NCI-H446 (cell line): ENCODE measurements at regions not wholly inside any gene's neighbourhood (a gene's known extent, or its start where the extent isn't known, plus 50 kb on each side); places are given as distances from the start of the nearest gene placed in this dataset.
"Not testable (repeated sequence)": the region's sequence is repeated elsewhere in the genome, so short reads cannot be mapped to it uniquely, and the experiment has no call there.

Source experiments
- DNase-seq, 2 experiments: peaks; one replicate each; lab custom pipeline; 2025; lab: John Stamatoyannopoulos, UW

DNA sequence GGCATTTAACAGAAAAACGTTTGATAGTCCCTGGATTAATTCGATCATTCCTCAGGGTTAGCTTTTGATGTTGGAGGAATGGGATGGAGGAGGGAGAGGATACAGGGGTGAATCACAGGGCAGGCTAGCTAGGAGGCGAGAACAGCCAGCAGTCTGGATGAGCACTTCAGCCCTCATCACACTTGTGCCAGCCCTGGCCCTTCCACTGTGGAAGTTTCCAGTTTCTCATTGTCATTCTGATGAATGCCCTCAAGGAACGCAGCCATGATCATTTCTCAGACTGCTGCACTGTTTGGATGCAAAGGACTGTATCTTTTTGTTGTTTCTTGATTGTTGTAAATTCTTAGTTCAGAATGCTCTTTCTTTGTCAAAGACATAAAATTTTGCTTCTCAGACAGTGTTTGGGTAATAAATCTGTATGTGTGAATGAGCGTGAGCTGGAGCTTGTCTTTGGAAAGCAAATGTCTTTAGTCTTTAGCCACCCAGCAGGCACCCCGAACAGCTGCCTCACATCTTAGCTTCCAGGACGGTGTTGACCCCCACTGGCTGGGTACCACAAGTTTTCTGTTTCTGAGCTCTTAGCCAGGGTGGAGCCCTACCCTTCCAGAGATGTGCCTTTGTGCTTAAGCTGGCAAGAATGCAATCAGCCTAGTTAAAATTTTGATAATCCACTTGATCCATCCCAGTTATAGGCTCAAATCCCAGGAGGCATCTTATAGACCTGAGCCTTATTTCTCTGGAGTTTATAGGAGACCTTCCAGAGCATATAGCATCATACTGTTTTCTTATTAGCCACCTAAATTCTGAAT is 121.1 kb downstream of the PDCD6IP start:
- no peak for DNase-seq

DNA sequence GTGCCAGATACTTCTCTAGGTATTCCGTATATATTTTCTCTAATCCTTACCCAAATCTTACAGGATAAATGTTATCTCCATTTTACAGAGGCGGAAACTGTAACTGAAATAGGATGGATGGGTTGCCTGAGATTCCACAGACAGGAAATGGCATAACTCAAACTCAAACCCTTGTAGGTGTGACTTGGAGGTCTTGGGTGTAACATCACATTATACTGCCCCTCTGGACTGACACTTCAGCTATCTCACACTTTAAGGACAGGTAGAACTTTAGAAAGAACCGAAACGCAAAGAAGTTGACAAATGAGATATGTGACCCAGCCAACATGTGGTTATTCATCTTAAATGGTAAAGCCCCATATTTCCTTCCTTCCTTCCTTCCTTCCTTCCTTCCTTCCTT is 122.1 kb downstream of the PDCD6IP start:
- no peak for DNase-seq

DNA sequence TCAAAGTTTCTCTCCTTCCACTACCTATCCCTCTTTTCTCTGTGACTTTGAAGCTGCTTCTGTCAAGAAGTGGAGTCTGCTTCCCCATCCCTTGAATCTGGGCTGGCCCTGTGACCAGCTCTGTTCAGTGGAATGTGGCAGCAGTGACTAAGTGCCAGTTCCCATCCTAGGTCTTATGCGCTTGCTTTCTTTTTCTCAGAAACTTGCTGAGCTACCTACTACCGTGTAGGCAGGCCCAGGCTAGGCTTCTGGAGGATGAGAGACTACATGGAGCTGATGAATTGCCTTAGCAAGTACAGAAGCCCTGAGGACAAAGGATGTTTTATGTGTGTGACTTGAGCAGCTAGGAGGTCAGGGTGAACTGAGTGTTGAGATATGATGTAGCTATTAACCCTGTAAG is 123.2 kb downstream of the PDCD6IP start:
- DNase-seq, result no peak

DNA sequence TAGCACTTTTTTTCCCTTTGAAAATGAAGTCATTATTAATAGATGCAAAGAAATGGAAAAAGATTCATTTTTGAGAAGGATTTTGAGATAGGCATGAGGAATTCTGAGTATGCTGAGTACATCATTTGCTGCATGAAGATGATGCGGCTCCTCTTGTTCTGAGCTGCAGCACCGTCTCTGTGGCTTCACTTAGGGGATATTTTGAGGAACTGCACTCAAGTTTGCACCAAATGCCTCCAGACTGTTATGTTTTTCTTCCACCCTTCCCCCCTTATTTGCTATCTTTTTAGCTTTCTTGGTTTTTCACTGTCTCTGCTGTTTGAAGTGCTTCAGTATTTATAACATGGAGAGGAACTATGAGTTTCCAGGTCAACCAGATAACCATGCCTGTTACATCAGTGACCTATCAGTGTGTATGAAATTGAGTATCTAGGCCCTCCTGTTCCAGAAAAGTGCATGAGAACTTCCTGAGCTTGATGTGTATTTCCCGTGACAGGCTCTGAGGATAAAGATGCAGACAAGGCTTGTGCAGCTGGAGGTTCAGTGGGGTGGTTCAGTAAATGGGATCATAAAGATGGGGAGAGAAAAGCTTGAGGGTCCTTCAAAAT is 128.7 kb downstream of the PDCD6IP start:
- no peak for DNase-seq

DNA sequence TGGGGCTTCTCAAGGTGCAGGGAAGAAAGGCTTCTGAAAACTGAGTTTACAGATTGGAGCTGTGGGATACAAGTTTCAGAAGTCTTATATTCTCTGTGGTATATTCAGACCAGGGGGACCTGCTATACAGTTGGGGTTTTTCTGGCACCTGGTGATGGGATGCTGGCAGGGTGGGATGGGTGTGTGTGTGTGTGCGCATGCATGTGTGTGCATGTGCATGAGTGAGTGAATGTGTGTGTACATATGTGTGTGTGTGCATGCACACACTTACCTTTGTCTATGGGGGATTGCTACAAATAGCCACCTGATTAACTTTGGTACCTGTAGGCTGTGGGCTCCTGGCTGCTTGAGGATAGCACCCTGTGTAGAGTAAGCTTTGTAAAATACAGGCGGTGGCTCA is 131.4 kb downstream of the PDCD6IP start:
- no peak for DNase-seq

DNA sequence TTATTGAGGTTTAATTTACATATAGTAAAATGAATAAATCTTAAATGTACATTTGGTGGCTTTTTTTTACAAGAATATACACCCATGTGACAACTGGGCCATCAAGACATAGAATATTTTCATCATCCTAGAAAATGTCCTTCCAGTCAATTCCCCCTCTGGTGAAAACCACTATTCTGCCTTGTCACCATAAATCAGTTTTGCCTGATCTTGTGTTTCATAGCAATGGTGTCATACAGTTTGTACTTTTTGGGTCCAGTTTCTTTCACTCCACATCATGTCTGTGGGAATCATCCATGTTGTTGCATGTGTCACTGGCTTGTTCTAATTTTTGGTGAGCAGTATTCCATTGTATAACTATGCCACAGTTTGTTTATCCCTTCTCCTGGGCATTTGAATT is 133.1 kb downstream of the PDCD6IP start:
- DNase-seq, result no peak

DNA sequence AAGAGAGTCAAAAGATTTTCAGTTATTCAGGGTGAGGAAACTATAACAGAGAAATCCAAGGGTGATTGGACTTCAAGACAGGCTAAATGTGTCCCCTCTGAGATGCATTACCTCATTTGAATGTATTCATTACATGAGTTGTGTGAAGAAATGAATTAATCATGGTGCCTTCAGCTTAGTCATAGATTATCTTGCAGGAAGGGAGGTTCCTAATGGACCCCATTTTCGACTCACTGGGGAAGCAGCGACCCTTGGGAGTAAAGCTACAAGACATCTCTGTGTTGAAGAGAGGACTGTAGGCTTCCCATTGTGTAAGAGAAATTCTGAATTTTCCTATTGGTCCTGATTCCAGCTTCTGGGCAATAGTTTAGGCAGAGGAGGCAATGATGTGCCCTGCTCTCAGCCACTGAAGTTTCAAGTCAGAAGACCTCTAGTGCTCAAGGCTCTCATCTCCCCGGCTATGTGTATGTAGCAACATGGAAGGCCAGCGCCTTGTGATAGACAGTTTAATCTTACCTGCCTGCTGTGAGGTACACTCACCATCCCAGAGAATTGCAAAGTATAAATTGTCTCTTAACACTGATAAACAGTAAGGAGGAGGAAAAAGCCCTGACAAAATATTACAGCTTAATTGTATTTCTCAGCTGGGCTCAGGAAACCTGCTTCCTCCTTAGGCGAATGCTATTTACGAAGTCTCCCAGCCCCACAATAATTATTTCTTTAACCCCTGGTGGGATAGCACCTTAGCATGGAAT is 133.8 kb downstream of the PDCD6IP start:
- DNase-seq, result no peak

DNA sequence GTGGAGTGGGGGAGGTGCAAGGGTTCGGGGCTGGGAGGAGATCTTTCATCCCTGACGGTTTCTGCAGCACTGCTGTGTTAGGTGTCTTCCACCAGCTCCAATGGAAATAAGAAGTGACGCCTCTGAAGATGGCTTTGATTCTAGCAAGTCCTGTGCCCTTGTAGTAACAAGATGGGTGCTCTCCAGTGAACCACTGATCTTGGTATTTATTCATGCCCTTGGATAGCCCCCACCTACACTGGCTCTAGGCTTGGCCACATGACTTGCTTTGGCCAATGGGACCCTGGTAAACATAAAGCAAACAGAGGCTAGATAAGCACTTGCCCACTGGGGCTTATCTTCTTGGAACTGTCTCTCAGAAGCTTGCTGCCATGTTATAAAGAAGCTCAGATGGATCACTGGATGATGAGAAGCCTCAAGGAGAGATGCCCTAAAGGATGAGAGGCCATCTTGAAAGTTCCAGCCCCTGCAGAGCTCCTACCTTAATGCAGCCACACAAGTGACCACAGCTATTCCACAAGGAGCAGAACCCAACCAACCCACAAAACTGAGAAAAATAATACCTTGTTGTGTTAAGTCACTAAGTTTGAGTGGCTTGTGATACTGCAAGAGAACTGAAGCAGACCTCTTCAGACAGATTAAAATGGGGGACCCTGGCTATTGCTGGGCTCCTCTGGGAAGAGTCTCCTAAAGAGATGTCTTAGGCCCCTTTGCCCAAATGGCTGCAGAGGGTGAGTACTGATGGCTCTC is 137.9 kb downstream of the PDCD6IP start:
- DNase-seq, result no peak

DNA sequence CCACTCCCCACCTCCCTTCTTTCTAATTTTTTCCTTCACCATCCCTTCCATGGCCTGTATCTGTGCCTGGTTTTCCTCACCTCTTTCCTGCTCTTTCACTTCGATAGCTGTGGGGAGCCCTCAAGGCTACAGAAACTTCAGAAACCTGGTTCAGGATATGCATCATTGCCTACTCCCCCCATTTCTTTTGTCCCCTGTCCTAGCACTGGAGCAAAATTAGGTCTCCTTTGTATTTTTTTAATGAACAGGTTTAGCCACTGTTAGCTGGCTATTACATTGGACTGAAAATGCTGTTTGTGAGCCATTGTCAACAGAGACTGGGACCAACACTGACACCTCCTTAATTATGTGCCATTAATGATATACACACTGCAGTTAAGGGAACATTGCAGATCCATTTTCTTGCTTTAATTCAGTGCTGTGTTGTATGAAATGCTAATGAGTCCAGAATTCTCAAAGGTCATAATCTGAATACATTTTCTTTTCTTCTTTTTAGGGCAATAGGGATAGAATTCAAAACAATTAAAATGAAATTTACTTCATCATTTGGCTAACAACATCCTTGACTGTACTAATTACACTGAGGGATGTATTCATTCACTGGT is 138.6 kb downstream of the PDCD6IP start:
- DNase-seq, result no peak

DNA sequence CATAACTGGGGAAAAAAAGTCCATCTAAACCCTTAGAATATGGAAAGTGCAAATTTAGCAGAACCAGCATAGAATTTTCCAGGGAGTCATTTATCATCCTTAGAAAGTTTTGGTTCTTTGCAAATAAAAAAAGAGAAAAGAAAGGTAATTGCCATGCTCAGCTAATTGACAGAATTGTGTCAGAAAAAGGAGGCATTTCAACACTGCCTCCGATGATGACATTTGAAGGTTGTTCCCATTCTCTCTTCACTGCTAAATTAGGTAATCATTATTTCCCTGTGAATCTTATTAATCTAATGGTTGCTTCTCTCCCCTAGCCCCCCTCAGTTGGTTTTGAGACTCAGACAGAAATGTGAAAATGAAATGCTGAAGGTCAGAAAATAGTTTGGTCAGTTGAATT is 139.2 kb downstream of the PDCD6IP start:
- no peak for DNase-seq

DNA sequence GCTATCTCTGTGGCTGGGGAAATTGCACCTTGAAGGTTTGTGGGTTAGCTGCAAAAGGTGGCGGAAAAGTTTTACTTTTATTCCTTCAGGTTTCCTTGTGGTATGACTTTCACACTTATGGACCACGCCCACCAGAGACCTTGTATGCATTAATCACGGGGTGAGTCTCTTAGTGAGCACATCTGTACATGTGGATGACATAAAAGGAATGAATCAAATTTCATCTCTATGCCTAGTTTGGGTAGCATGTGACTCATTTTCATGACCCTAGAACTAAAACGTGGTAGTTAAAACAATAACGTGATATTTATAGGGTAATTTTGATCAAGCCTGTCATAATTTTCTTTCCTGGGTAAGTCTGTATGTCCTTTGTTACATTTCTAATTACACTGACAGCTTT is 141.7 kb downstream of the PDCD6IP start:
- DNase-seq, result no peak

DNA sequence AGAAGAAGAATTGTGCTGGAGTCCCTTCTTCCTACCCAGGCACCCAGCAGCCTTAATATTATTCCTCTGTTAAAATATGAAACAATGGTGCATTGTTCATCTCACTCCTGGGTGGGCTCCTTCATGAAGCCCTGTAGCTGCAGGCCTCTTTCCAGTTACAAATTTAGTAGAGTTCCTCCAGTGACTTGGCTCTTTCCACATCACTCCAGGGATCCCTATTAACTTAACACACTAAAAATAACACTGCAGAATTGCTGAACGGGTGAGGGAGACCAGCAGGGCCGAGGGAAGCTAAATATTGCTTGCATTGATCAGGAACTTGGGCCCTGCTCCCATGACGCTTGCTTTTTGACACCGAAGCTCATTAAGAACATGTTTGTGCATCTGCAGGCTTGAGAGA is 142.3 kb downstream of the PDCD6IP start:
- DNase-seq, result no peak

DNA sequence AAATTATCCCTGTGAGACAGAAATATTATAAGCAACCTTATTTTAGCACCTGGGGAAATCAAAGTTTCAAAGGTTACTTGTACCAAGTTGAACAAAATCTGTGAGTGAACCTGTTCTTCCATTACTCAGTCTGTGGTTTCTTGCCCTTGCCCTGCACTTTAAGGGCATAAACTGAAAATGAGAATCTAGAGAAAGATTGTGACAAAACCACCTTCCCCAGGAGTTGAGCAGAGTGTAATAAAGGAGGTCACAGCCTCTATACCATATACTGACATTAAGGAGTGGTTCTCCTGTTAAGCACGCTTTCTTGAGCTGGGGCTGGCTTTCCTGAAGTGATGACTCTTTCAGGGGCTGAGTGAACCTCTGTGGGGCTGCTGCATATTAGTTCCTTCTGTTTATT is 143.4 kb downstream of the PDCD6IP start:
- DNase-seq, result no peak

DNA sequence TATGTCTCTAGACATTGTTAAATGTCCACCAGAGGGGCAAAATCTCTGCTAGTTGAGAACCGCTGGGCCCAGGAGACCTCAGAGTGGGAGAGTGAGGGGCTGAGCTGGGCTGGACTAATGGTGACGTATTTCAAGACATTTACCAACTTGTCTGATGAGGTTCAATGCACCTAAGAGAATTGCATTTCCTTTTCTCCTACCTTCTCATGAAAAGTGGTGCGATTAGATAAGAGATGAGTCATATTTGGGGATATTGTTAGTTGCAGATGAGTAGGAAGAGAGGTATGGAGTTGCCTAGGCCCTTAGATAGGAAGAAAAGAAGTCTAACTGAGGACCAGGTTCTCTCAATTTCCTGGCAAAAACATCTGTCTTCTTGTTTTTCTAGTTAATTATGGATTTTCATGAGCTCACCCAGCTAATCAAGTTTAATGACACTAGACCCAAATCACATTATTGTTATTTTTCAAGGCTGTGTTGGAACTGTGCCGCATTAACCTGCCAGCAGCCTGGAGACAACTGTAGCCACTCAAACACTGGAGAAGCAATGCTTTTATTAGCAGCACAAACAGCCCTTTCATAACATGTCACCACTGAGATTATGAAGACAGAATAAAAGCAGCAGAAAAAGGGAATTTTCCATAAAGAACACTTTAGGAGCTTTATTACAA is 144.2 kb downstream of the PDCD6IP start:
- no peak for DNase-seq

DNA sequence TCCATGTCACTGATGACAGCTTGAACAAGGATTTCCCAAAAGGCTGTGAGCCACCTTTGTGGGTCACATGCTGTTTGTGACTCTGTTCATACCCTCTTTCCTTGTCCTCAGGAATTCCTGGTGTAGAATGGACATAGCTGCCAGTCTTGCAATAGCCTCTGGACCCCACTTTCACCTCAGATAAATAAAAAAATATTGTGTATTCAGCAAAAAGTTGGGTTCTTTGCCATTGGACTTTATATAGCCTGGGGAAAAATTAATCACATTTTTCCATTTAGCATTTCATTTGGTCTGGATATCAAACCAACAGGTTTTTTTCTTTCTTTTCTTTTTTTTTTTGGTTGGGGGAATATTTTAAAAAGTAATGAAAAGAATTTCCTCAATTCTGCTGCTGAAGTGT is 144.8 kb downstream of the PDCD6IP start:
- no peak for DNase-seq

DNA sequence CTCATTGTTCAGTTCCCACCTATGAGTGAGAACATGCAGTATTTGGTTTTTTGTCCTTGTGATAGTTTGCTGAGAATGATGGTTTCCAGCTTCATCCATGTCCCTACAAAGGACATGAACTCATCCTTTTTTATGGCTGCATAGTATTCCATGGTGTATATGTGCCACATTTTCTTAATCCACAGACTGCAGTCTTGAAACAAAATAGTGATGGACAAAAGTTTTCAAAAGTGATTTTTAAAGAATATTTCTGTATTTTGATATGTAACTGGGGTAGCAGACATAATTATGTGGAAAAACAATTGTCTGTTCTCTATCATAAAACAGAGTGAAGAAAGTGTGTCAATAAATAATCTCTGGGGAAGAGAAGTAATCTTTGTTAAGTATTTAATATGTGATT is 148.2 kb downstream of the PDCD6IP start:
- DNase-seq, result not testable (repeated sequence)

DNA sequence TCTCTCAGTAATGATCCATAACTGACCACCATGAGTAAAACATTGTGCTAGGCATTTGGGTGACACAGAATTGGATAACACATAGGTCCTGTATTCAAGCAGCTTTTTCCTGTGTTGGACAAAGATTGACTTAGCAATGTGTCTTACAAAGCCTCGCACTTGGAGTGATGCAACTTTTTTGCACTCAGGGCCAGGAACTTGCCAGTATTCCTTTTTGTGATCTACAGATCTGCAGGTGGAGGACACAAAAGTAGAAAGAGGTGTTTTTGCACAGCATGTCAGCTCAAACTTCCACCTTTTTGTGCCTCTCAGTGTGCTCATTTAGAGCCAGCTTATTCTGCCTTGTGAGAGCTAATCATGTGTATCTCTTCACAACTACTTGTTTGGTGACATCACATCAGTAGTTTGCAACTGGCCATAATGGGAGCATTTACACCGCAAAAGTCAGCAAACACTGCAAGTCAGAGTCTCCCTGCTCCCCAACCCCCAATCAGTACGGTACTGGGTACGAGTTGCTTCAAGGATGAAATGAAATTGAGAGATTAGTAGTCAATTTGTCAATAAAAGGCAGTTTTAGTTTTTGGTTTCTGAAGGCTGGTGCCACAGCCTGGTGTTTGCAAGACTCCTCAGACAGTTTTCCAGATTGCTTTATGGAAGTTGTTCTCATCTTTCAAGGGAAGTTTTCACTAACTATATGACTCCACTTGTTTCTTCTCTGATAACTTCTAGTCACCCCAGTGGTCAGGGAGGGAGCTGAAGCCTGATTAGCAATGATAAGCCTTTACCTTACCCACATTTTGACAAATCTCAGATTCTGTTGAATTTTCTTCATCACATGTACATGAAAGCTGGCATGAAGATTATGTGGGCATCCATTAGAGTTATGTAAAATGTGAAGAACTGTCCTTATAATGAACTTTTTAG is 149.1 kb downstream of the PDCD6IP start:
- DNase-seq, result no peak

DNA sequence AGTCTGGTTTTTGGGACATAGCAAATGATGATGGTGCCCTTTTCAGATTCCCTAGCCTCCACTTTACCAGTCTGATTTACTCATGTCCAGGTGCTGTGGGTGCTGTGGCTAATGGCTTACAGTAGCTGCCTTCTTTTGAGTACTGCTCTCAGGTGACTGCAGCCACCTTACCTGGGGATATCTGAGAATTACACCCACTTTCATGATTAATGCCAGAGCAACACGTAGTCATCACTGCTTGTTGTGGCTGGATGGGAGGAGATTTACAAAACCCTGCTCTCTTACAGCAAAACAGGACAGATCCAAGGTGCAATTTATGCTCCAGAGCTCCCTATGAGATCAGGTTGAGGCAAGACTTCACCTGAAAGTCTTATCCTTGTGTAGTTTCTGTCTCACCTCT is 150.6 kb downstream of the PDCD6IP start:
- no peak for DNase-seq

DNA sequence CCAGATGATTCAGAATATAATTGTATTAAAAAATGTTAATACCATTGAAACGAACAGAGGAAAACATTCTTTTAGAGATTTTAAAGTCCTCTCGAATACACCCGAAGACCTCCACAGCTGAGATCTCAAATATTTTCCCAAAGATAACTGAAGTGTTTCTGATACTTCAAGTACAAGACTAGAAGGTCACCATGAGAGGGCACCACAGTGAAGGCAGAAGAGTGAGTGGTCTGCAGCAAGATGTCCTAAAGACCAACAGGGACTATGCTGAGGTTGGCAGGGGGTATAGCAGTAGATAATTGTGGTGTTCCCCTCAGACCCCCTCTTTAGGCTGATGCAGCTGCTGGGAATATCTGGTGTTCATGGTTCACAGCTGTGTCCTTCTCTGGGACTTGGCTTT is 156.5 kb downstream of the PDCD6IP start:
- no peak for DNase-seq

DNA sequence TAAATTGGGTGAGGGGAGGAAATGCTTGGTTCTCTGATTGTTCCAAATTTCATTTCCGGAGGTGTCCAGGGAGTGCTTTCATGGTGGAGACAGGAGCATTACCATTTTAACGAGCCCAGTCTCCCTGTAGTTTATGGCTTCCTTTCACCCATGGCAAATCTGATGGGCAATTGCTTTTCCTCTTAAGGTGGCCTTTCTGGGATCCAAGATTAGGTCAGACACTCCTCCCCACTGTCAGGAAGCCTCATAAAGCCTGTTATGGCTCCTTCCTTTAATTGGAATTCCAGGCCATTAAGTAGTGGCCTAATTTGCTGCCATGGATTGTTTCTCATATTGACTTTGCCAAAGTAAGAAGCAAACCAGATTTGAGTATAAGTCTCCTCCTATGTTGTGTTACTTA is 157.8 kb downstream of the PDCD6IP start:
- DNase-seq, result no peak
